Upper lobe of right lung (tissue), 1 donor: ENCODE measurements at regions not wholly inside any gene's neighbourhood (a gene's known extent, or its start where the extent isn't known, plus 50 kb on each side); places are given as distances from the start of the nearest gene placed in this dataset.

ENCODE experiments used
- ATAC-seq: fragments of 200-7000 bp; cut with Tn5 transposase; one replicate; pipeline ENCODE4 v1.9.1; 2020; ENCODE audit warnings: mild to moderate bottlenecking, moderate library complexity
- DNase-seq: peaks from one replicate; pipeline ENCODE4 v3.0.0-alpha.2; 2020
- H3K27ac ChIP-seq: fragments of 200-600 bp; one replicate; pipeline ENCODE4 v1.8.0; 2022
- H3K27me3 ChIP-seq: fragments of 200-600 bp; one replicate; pipeline ENCODE4 v1.8.0; 2022; ENCODE audit warnings: mild to moderate bottlenecking
- H3K36me3 ChIP-seq: fragments of 200-600 bp; one replicate; pipeline ENCODE4 v1.8.0; 2022
- H3K4me1 ChIP-seq: fragments of 200-600 bp; one replicate; pipeline ENCODE4 v1.8.0; 2022
- H3K4me3 ChIP-seq: fragments of 200-600 bp; one replicate; pipeline ENCODE4 v1.8.0; 2022; ENCODE audit warnings: mild to moderate bottlenecking
- H3K9me3 ChIP-seq: fragments of 200-600 bp; one replicate; pipeline ENCODE4 v1.8.0; 2022
- intact Hi-C: fragments of 100-400 bp; cut with DNase I; formaldehyde crosslinking; loops from one replicate; pipeline ENCODE4 v1.11.0; 2022
- TF ChIP-seq, protein P1 (sequence below): fragments of 200-600 bp; IDR thresholded peaks from one replicate; pipeline ENCODE4 v1.8.0; 2022; ENCODE audit warnings: antibody characterized with exemption
- donor health status: DM: no; HTN: yes; CAD: no; lungs with severe emphysema.

DNA sequence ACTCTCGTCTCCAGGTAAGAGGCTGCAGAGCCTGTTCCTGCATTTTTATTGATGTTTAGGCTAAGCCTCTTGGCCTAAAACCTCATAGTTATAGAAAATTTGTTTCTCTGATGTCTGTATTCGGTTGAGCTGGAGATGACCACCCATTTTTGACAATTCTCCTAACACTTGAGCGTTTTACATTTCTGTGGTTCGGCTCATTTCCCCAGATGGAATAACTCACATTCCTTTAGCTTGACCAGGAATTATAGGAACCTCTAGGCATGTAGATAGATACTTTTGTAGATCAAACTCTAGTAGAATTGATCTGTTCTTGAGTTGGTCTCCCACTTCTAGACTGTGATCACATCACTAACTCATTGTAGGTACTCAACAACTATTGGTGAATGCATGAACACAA, 172.6 kb upstream of the CADM1 start:
- Histone ChIP-seq H3K36me3 (no peaks in the 10 kb centered on the region), H3K9me3 (no peaks in the 10 kb centered on the region), H3K4me1 (no peaks in the 10 kb centered on the region), H3K27me3 (no peaks in the 10 kb centered on the region), H3K27ac (no peak overlapping the region), H3K4me3 (no peak overlapping the region)
- no peak for DNase-seq
- TF ChIP-seq, protein P1, sequence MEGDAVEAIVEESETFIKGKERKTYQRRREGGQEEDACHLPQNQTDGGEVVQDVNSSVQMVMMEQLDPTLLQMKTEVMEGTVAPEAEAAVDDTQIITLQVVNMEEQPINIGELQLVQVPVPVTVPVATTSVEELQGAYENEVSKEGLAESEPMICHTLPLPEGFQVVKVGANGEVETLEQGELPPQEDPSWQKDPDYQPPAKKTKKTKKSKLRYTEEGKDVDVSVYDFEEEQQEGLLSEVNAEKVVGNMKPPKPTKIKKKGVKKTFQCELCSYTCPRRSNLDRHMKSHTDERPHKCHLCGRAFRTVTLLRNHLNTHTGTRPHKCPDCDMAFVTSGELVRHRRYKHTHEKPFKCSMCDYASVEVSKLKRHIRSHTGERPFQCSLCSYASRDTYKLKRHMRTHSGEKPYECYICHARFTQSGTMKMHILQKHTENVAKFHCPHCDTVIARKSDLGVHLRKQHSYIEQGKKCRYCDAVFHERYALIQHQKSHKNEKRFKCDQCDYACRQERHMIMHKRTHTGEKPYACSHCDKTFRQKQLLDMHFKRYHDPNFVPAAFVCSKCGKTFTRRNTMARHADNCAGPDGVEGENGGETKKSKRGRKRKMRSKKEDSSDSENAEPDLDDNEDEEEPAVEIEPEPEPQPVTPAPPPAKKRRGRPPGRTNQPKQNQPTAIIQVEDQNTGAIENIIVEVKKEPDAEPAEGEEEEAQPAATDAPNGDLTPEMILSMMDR, result no peak
- ATAC-seq, result no peak
- intact Hi-C loops, result no loop called here

DNA sequence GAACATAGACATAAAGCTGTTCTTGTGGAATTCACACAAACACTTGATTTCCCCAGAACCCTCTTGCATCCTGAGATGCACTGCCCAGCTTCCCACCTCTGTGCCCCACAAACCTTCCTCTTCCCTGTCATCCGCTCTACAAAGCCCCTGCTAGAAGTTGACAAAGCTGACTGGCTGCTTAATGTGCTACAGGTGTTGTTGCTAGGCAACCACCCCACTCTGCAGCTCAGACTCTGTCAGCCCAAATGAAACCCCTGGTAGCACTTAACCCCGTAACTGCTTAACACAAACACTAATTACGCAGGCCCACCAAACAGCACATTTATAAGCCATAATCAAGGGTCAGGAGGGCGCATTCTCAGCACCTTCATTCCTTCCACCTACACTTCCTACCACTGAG, 172.0 kb upstream of the CADM1 start:
- Histone ChIP-seq H3K4me1 (no peaks in the 10 kb centered on the region), H3K9me3 (no peaks in the 10 kb centered on the region), H3K4me3 (no peak overlapping the region), H3K27me3 (no peaks in the 10 kb centered on the region), H3K36me3 (no peaks in the 10 kb centered on the region), H3K27ac (no peak overlapping the region)
- TF ChIP-seq, protein P1, result no peak
- DNase-seq (no peak), ATAC-seq (no peak)
- intact Hi-C loops, result no loop called here

DNA sequence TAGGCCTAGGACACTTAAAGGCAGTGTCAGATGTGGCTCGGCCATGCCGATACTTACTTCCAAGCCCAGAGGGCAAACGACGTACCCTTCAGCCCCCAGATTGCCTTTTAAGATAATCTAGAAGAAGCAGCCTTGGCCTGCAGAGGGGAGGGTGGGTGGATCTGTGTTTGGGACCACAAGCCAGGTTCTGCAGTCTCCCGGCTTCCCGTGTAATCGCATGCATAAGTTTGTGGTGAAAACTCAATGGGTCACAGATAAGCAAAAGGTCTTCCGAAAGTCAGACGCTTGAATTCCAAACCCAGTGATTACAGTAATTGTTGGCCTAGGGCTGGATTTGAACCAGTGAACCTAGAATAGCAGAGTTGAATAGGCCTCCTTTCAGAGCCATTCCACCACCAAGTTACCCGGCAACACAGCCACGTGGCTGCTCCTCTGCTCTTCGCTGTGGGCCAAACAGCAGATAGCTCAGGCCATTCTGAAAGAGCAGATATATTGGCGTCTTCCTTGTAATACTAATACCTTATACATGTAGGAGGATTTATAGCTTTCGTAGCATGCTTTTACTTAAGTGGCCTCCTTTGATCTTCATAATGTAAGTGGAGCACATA, 170.8 kb upstream of the CADM1 start:
- DNase-seq (no peak), ATAC-seq (no peak)
- Histone ChIP-seq H3K36me3 (no peaks in the 10 kb centered on the region), H3K27me3 (no peaks in the 10 kb centered on the region), H3K4me1 (peaks cover 3% of the 10 kb centered on the region), H3K27ac (no peak overlapping the region), H3K9me3 (no peaks in the 10 kb centered on the region), H3K4me3 (no peak overlapping the region)
- intact Hi-C loops, result no loop called here
- TF ChIP-seq, protein P1, result no peak

DNA sequence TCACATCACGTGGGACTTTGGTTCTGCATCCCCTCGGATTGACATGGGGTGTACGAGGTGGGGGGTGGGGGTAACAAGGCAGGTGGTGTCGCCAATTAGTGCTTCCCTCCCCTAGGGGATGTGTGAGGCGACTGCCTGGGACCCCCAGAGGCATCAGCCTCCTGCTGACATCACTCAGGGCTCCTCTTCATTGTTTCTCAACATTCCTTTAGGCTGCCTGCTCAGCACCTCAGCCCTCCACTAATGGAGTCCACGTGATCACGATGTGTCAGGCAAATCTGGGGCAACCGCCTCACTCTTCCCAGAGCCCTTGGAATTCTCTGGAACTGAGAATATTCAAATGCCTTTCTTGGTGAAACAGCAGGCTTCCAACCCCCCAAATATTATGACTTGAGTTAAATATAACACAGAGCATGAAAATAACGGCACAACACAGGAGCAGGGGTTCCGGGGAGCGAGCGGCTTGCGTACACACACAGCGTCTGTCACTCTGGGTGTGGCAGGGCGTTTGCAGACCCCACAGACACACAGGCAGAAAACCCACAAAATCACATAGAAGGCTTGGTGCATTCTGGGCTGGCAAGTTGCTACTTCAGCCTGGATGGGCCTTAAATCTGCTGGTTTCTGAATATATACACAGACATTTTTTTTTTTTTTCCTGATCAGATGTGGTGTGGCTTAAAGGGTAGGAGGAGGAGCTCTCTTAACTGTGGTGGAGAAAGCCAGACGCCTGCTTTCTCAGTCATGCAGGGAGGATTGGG, 170.1 kb upstream of the CADM1 start:
- intact Hi-C loops, result no loop called here
- Histone ChIP-seq H3K27ac (no peak overlapping the region), H3K27me3 (no peaks in the 10 kb centered on the region), H3K9me3 (no peaks in the 10 kb centered on the region), H3K36me3 (no peaks in the 10 kb centered on the region), H3K4me3 (no peak overlapping the region), H3K4me1 (peaks cover 3% of the 10 kb centered on the region)
- TF ChIP-seq, protein P1, result no peak
- ATAC-seq (no peak), DNase-seq (no peak)

DNA sequence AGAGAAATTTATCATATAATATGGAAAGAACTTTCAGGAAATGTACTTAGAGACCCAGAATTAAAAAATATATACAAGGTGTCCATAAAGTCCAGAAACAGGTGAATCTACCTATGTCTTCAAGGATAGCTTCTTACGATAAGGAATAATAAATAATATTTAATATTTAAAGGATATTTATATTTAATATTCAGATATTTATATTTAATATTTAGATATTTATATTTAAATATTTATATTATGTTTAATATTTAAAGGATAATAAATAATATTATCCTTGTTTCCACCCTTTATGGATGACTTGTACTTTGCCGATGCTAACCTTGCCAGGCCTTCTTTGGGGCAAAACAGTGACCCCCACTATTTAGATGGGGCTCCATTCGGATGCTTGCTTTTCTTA, 169.5 kb upstream of the CADM1 start:
- Histone ChIP-seq H3K27ac (no peak overlapping the region), H3K4me1 (peaks cover 3% of the 10 kb centered on the region), H3K9me3 (no peaks in the 10 kb centered on the region), H3K4me3 (no peak overlapping the region), H3K27me3 (no peaks in the 10 kb centered on the region), H3K36me3 (no peaks in the 10 kb centered on the region)
- intact Hi-C loops, result no loop called here
- no peak for DNase-seq
- ATAC-seq, result no peak
- TF ChIP-seq, protein P1, result no peak
